GM12865 (cell line): ENCODE measurements at regions not wholly inside any gene's neighbourhood (a gene's known extent, or its start where the extent isn't known, plus 50 kb on each side); places are given as distances from the start of the nearest gene placed in this dataset.
"Not testable (repeated sequence)": the region's sequence is repeated elsewhere in the genome, so short reads cannot be mapped to it uniquely, and the experiment has no call there.

Experiments
- DNase-seq: peaks from one replicate; pipeline ENCODE4 v3.0.0; 2010; ENCODE audit warnings: low read depth
- H3K4me3 ChIP-seq: 2 replicates; pipeline ENCODE4 v1.5.1; 2011; ENCODE audit warnings: mild to moderate bottlenecking, low read depth, low read length, control low read depth
- CTCF ChIP-seq: IDR thresholded peaks from 2 replicates; pipeline ENCODE4 v1.5.1; 2011; ENCODE audit warnings: low read length, control low read depth, low read depth, inconsistent platforms; ENCODE audit not compliant: insufficient read depth; ENCODE audit errors: missing control alignments

GRCh38 chr14:52148371-52148770, 79.5 kb upstream of the NID2 start:
- DNase-seq = no peak
- H3K4me3 ChIP-seq = no peak overlapping the region
- no peak for TF ChIP-seq CTCF

DNA sequence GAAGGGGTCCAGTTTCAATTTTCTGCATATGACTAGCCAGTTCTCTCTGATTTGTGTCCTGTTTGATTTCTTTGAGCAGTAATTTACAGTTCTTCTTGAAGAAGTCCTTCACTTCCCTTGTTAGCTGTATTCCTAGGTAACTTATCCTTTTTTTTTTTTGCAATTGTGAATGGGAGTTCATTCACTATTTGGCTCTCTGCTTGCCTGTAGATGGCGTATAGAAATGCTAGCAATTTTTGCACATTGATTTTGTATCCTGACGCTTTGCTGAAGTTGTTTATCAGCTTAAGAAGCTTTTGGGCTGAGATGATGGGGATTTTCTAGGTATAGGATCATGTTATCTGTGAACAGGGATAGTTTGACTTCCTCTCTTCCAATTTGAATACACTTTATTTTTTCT, 77.6 kb upstream of the NID2 start:
- no peak for DNase-seq
- H3K4me3 ChIP-seq = no peak overlapping the region
- TF ChIP-seq CTCF = no peak

GRCh38 chr14:52144099-52144498, 75.2 kb upstream of the NID2 start:
- not testable (repeated sequence) for H3K4me3 ChIP-seq, DNase-seq

- DNase-seq = no peak
- H3K4me3 ChIP-seq = no peak overlapping the region
- TF ChIP-seq CTCF = no peak
Observed at GRCh38 chr14:52142504-52142903, 73.6 kb upstream of the NID2 start.

GRCh38 chr14:52131640-52132320, 62.9 kb upstream of the NID2 start:
- DNase-seq = peak; percentile 72
- TF ChIP-seq CTCF = peak; percentile 43
- H3K4me3 ChIP-seq = no peak overlapping the region

DNA sequence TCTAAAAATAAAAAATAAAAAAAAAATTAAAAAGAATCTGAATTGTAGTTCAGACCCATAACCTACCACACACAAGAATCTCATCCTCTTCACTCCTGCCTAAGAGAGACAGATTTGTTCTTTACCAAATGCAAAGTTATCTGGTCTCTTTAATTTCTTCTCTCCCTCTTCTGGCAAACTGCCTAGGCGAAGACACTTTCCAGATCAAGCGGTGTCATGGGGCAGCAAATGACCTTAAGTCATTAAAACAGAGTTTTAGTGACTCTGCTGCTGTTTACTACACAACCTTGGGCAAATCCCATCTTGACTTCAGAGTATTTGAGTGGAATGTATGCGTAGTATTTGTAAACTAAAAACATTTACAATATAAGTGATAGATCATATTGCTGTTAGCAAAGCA, 60.9 kb upstream of the NID2 start:
- DNase-seq = no peak
- no peak for TF ChIP-seq CTCF
- no peak overlapping the region for H3K4me3 ChIP-seq

GRCh38 chr14:52125885-52126284, 57.0 kb upstream of the NID2 start:
- TF ChIP-seq CTCF = no peak
- peak; percentile 10 for DNase-seq
- no peak overlapping the region for H3K4me3 ChIP-seq
